AG09309 (cell line): ENCODE measurements at regions not wholly inside any gene's neighbourhood (a gene's known extent, or its start where the extent isn't known, plus 50 kb on each side); places are given as distances from the start of the nearest gene placed in this dataset.

ENCODE experiments used
- DNase-seq: peaks from one replicate; pipeline ENCODE4 v3.0.0-alpha.2; 2010; ENCODE audit warnings: low read depth
- H3K4me3 ChIP-seq: 2 replicates; pipeline ENCODE4 v1.5.1; 2011; ENCODE audit warnings: mild to moderate bottlenecking, low read depth, low read length, moderate library complexity; ENCODE audit not compliant: control insufficient read depth
- CTCF ChIP-seq: IDR thresholded peaks from 2 replicates; pipeline ENCODE4 v1.5.1; 2011; ENCODE audit warnings: mild to moderate bottlenecking, low read depth, low read length, inconsistent platforms; ENCODE audit not compliant: insufficient read depth, control insufficient read depth; ENCODE audit errors: missing control alignments

GRCh38 chr1:17963513-17963912 lies 144.1 kb upstream of the IGSF21 start:
- no peak for TF ChIP-seq CTCF
- DNase-seq, result no peak
- H3K4me3 ChIP-seq, result no peak overlapping the region

- H3K4me3 ChIP-seq, result no peak overlapping the region
- no peak for TF ChIP-seq CTCF
- DNase-seq, result no peak
Observed at GRCh38 chr1:17965515-17966100, 142.0 kb upstream of the IGSF21 start.

GRCh38 chr1:17966341-17966740 lies 141.3 kb upstream of the IGSF21 start:
- TF ChIP-seq CTCF, result no peak
- H3K4me3 ChIP-seq, result no peak overlapping the region
- no peak for DNase-seq

- no peak overlapping the region for H3K4me3 ChIP-seq
- TF ChIP-seq CTCF, result no peak
- no peak for DNase-seq
Observed at GRCh38 chr1:17967623-17968255, 139.9 kb upstream of the IGSF21 start.

- no peak for TF ChIP-seq CTCF
- no peak for DNase-seq
- H3K4me3 ChIP-seq, result no peak overlapping the region
Observed at GRCh38 chr1:17970757-17971156, 136.8 kb upstream of the IGSF21 start.

GRCh38 chr1:17973694-17974093 lies 133.9 kb upstream of the IGSF21 start:
- no peak for TF ChIP-seq CTCF
- no peak for DNase-seq
- no peak overlapping the region for H3K4me3 ChIP-seq
